ENCODE measurements at regions not wholly inside any gene's neighbourhood (a gene's known extent, or its start where the extent isn't known, plus 50 kb on each side); places are given as distances from the start of the nearest gene placed in this dataset.
"Not testable (repeated sequence)": the region's sequence is repeated elsewhere in the genome, so short reads cannot be mapped to it uniquely, and the experiment has no call there.

DNA sequence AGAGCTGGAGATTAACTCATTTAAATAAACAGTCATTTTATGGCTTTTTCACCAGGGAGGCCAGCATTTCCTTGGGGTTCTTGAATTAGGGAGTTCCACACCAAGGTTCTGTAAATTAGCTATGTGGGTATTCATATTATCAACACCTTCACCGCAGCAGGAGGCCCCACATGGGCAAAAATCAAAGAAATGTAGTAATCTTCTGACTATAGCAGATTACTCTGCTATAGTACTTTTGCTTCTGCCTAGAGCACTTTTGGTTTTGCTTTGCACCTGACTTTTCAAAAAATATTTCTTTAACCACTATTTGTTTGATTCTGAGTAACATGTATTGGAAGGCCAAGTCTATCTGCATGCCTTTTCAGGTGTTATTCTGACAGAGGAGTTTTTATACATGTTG lies 108.6 kb upstream of the POMZP3 start:
- not testable (repeated sequence) for H3K27me3 Mint-ChIP-seq, DNase-seq, H3K27ac Mint-ChIP-seq, H3K9me3 Mint-ChIP-seq, H3K4me3 Mint-ChIP-seq, H3K4me1 Mint-ChIP-seq
- ATAC-seq, result peak; percentile 80

DNA sequence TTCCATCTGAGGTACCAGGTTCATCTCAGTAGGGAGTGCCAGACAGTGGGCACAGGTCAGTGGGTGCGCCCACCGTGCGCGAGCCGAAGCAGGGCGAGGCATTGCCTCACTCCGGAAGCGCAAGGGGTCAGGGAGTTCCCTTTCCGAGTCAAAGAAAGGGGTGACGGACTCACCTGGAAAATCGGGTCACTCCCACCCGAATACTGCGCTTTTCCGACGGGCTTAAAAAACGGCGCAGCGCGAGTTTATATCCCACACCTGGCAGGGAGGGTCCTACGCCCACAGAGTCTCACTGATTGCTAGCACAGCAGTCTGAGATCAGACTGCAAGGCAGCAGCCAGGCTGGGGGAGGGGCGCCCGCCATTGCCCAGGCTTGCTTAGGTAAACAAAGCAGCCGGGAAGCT lies 101.5 kb upstream of the POMZP3 start:
- ATAC-seq, H3K27ac Mint-ChIP-seq, H3K9me3 Mint-ChIP-seq, H3K4me3 Mint-ChIP-seq, DNase-seq, H3K27me3 Mint-ChIP-seq, H3K4me1 Mint-ChIP-seq: not testable (repeated sequence)

DNA sequence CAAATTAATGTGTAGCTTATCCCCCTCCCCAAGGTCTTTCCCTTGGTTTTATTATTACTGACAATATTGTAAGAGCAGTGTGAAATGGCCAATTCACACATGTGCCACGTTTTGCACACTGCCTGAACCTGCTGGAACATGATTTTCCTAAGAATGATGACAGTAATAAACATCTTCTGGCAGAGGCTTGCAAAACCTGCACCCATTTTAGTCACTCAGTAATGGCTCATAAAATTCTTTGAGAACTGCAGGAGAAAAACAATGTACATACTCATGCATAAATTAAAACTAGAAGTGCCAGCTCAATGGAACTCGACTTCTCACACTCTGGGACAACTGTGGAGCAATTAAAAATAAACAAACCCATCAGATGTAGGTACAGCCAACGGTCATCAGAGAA lies 96.8 kb upstream of the POMZP3 start:
- H3K4me1 Mint-ChIP-seq, H3K9me3 Mint-ChIP-seq, H3K4me3 Mint-ChIP-seq, H3K27ac Mint-ChIP-seq, ATAC-seq, H3K27me3 Mint-ChIP-seq, DNase-seq: not testable (repeated sequence)

DNA sequence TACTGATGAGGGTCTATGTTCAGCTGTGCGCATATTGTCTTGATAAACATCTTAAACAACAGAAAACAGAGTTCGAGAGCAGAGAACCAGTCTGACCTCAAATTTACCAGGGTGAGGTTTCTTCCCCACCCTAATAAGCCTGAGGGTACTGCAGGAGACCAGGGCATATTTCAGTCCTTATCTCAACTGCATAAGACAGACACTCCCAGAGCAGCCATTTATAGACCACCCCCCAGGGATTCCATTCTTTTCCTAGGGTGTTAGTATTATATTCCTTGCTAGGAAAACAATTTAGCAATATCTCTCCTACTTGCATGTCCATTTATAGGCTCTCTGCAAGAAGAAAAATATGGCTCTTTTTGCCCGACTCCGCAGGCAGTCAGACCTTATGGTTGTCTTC lies 89.5 kb upstream of the POMZP3 start:
- not testable (repeated sequence) for H3K4me1 Mint-ChIP-seq, ATAC-seq, DNase-seq, H3K27ac Mint-ChIP-seq, H3K27me3 Mint-ChIP-seq, H3K4me3 Mint-ChIP-seq
- peaks cover 0 to 13% of the 10 kb centered on the region in 2 donors for H3K9me3 Mint-ChIP-seq

DNA sequence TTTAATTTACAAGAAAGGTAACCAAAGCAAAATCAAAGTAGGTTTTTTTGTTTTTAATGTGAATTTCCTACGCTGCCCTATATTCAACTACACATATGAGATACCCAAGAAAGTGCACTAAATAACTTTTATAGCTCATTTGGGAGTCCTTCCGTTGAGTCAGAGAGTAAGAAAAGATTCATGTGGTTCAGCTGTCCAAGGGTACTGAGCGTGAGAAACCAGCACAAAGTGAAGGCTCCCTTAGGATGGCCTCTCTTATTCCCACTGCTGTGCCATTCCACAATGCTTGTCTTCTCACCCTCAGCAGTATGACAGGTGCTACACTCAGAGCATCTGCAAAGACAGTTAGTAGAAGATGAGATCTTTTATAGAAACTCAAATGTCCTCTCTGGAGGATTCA lies 85.8 kb upstream of the POMZP3 start:
- H3K4me1 Mint-ChIP-seq, H3K27me3 Mint-ChIP-seq, ATAC-seq, DNase-seq, H3K27ac Mint-ChIP-seq, H3K4me3 Mint-ChIP-seq: not testable (repeated sequence)
- H3K9me3 Mint-ChIP-seq, result peaks cover 0 to 13% of the 10 kb centered on the region in 2 donors

- H3K4me3 Mint-ChIP-seq, ATAC-seq, DNase-seq, H3K27me3 Mint-ChIP-seq, H3K27ac Mint-ChIP-seq, H3K9me3 Mint-ChIP-seq, H3K4me1 Mint-ChIP-seq: not testable (repeated sequence)
These were observed 84.6 kb upstream of the POMZP3 start for GRCh38 chr7:76711648-76712047.

DNA sequence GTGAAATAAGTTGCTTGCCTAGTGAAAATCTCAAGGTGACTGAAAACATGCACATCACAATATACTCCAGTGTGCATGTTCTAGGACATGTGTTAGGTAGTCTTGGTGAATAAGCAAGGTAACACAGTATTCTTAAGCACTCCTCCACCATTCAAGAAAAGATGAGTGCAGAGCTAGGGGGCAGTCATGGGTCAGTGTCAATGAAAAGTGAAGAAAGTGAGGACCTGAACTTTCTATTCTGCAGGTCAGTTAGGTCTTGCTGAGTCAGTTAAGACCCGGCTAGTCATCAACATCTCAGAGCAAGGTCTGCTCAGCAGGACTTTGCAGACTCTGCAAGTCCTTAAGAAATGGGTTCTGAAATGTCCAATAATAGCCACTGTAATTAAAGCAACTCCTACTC lies 82.6 kb upstream of the POMZP3 start:
- not testable (repeated sequence) for H3K4me1 Mint-ChIP-seq, H3K27ac Mint-ChIP-seq, ATAC-seq, H3K4me3 Mint-ChIP-seq, H3K27me3 Mint-ChIP-seq, H3K9me3 Mint-ChIP-seq, DNase-seq

- H3K27me3 Mint-ChIP-seq, H3K9me3 Mint-ChIP-seq, ATAC-seq, H3K27ac Mint-ChIP-seq, DNase-seq, H3K4me3 Mint-ChIP-seq, H3K4me1 Mint-ChIP-seq: not testable (repeated sequence)
These were observed 81.4 kb upstream of the POMZP3 start for GRCh38 chr7:76708446-76708845.

GRCh38 chr7:76703815-76704214 lies 76.7 kb upstream of the POMZP3 start:
- not testable (repeated sequence) for DNase-seq, H3K4me3 Mint-ChIP-seq, H3K9me3 Mint-ChIP-seq, H3K27me3 Mint-ChIP-seq, ATAC-seq, H3K27ac Mint-ChIP-seq, H3K4me1 Mint-ChIP-seq

DNA sequence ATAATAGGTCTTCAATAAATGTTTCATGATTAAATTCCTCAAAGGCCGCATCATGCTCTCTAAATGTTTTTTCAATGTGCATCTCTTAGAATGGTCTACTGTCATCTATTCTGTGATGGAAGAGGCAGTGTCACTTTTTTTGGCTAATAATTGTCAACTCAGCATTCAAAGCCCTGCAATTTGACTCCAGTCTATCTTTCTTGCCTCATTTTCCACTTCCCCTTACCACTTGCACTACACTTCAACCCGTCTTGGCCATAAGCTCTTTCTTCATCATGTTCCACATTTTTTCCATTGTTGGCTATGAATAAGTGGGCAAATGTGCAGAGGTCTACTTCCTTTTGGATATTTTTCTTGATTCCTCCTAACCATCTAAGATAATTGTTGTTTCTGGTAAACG lies 59.2 kb upstream of the POMZP3 start:
- H3K9me3 Mint-ChIP-seq, ATAC-seq, DNase-seq, H3K4me1 Mint-ChIP-seq, H3K4me3 Mint-ChIP-seq, H3K27ac Mint-ChIP-seq, H3K27me3 Mint-ChIP-seq: not testable (repeated sequence)

DNA sequence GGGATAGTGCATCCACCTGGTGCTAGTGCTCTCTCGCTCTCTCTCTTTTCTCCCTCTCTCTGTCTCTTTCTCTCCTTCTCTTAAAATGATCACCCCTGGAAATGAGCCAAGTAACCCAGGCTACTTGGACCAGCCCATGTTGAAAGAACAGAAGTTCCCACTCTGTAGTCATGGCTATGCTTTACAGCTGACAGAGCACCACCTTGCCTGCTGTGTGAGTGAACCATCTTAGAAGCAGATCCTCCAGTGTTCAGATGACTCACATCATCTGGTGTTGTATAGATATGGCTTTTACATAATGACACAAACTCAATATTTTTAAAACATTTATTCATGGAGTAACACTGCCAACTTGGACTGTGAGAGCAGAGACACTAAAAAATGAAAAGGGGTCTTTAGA lies 57.7 kb upstream of the POMZP3 start:
- not testable (repeated sequence) for ATAC-seq, DNase-seq, H3K27me3 Mint-ChIP-seq, H3K4me3 Mint-ChIP-seq, H3K9me3 Mint-ChIP-seq, H3K27ac Mint-ChIP-seq, H3K4me1 Mint-ChIP-seq

- DNase-seq, H3K4me1 Mint-ChIP-seq, H3K4me3 Mint-ChIP-seq, H3K9me3 Mint-ChIP-seq, ATAC-seq, H3K27me3 Mint-ChIP-seq, H3K27ac Mint-ChIP-seq: not testable (repeated sequence)
These were observed 56.6 kb upstream of the POMZP3 start for GRCh38 chr7:76683631-76684030.

DNA sequence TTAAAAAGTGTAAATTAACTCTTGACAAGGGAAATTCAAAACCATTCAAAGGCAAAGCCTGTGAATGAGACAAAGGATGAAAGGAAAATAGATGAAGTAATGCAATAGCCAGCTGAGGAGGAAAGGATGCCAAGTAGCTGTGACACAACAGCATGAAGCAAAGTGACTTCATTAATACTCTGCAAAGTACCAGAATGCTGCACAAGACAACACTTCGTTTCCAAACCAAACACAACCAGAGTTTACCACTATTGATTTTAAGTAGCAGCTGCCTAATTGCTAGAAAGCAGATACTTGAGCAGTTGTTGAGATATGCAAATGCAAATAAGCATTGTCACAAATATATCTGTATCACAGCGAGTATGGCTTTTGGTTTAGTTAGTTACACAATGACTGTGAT lies 54.7 kb upstream of the POMZP3 start:
- DNase-seq, H3K9me3 Mint-ChIP-seq, H3K4me3 Mint-ChIP-seq, H3K27ac Mint-ChIP-seq, H3K4me1 Mint-ChIP-seq, ATAC-seq: not testable (repeated sequence)
- peaks cover 15% of the 10 kb centered on the region for H3K27me3 Mint-ChIP-seq

DNA sequence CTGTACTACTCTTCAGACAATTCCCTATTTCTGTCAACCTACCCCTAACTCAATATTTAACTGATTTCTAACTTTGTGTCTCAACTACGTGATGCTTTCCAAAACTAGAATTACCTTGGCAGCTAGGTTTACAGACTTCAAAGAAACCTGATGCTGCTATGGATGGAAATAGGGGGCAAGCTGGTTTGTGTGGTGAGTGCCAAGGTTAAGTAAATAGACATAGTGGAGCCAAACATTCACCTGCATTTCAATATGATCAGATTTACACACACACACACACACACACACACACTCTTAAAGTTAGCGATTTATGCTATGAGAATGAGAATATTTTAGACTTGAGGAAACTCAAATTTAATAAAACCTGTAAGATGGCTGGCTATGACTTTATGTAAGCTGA lies 52.1 kb upstream of the POMZP3 start:
- peaks cover 15% of the 10 kb centered on the region for H3K27me3 Mint-ChIP-seq
- not testable (repeated sequence) for H3K4me1 Mint-ChIP-seq, DNase-seq, H3K4me3 Mint-ChIP-seq, H3K27ac Mint-ChIP-seq, ATAC-seq, H3K9me3 Mint-ChIP-seq

DNA sequence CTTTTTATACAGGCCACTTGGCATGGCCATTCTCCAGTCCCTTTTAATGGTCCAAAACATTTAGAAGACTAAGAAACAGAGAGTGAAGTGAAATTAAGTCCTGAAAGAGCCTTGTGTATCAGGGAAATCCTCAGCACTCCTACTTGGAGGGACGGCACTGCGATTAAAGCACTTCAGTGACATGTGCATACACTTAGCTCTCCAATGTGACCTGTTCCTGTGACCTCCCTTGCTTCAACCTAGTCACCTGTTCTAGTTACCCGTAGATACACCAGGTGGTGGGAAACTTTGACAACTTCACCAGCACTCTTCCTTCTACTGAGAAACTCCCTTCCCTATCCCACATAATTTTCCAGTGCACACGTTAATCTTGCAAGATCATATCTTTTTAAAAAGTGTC lies 51.4 kb upstream of the POMZP3 start:
- not testable (repeated sequence) for H3K4me1 Mint-ChIP-seq, H3K9me3 Mint-ChIP-seq, DNase-seq, ATAC-seq, H3K27ac Mint-ChIP-seq, H3K4me3 Mint-ChIP-seq
- peaks cover 15% of the 10 kb centered on the region for H3K27me3 Mint-ChIP-seq

- not testable (repeated sequence) for H3K4me3 Mint-ChIP-seq, H3K4me1 Mint-ChIP-seq, H3K9me3 Mint-ChIP-seq, ATAC-seq, DNase-seq, H3K27ac Mint-ChIP-seq
- H3K27me3 Mint-ChIP-seq, result peaks cover 15% of the 10 kb centered on the region
These were observed 49.8 kb upstream of the POMZP3 start for GRCh38 chr7:76676890-76677289.
